ENCODE measurements at regions not wholly inside any gene's neighbourhood (a gene's known extent, or its start where the extent isn't known, plus 50 kb on each side); places are given as distances from the start of the nearest gene placed in this dataset.
"Not testable (repeated sequence)": the region's sequence is repeated elsewhere in the genome, so short reads cannot be mapped to it uniquely, and the experiment has no call there.

DNA sequence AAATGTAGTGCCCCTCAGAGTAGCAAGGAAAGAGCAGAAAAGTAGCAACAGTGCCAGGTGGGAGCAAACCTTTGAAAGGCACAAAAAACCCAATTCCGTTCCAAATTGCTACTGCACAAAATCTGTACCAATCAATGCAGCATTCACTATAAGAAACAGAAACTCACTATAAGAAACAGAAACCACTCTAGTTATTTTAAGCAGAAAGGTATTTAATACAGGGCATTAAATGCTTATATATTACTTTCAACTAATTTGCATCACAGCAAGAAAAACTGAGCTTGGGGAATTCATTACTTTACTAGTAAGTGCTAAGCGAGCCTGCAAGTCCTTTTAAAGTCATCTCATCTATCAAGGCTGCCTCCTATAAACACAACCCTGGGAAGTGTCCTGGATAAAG is 116.5 kb upstream of the OLIG3 start:
- Histone ChIP-seq H3K27ac (ENCODE audit: low read depth, low read length, severe bottlenecking) (no peak overlapping the region), H3K9me3 (ENCODE audit: control insufficient read depth, low read length) (no peaks in the 10 kb centered on the region), H3K4me3 (ENCODE audit: extremely low read depth, insufficient read depth, low read length, poor library complexity, severe bottlenecking) (no peak overlapping the region), H3K36me3 (ENCODE audit: control insufficient read depth, insufficient read depth, low read length) (no peaks in the 10 kb centered on the region), H3K4me1 (ENCODE audit: control insufficient read depth, insufficient read depth, low read length, poor library complexity, severe bottlenecking) (no peaks in the 10 kb centered on the region)
- 76% methylated on average over 2 of the region's 2 CpGs; no CpG with 5 or more reads in 1 of the 2 experiments for WGBS, 2 experiments (ENCODE audit: insufficient coverage in 2 of 2)

DNA sequence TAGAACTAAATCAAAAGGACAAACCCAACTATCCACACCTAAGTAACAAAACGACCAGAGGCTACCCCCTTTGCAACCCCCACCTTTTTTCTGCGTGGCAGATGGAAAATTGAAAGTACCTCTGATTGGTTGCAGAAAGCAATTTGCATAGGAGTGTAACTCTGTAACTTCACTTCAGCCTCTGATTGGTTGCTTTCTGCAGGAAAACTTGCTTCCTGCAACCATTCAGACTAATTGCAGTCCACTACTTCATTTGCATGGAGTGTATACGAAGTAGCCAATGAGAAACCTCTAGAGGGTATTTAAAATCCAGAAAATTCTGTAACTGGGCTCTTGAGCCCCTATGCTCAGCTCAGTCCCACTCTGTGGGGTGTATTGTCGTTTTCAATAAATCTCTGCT is 129.1 kb upstream of the OLIG3 start:
- no peak overlapping the region for H3K27ac ChIP-seq (ENCODE audit: low read depth, low read length, severe bottlenecking)
- H3K36me3 ChIP-seq (ENCODE audit: control insufficient read depth, insufficient read depth, low read length) = no peaks in the 10 kb centered on the region
- no peak overlapping the region for H3K4me3 ChIP-seq (ENCODE audit: extremely low read depth, insufficient read depth, low read length, poor library complexity, severe bottlenecking)
- WGBS, 2 experiments (ENCODE audit: insufficient coverage in 2 of 2) = 83% methylated on average over 1 of the region's 4 CpGs; no CpG with 5 or more reads in 1 of the 2 experiments
- no peaks in the 10 kb centered on the region for H3K9me3 ChIP-seq (ENCODE audit: control insufficient read depth, low read length)
- no peaks in the 10 kb centered on the region for H3K4me1 ChIP-seq (ENCODE audit: control insufficient read depth, insufficient read depth, low read length, poor library complexity, severe bottlenecking)

DNA sequence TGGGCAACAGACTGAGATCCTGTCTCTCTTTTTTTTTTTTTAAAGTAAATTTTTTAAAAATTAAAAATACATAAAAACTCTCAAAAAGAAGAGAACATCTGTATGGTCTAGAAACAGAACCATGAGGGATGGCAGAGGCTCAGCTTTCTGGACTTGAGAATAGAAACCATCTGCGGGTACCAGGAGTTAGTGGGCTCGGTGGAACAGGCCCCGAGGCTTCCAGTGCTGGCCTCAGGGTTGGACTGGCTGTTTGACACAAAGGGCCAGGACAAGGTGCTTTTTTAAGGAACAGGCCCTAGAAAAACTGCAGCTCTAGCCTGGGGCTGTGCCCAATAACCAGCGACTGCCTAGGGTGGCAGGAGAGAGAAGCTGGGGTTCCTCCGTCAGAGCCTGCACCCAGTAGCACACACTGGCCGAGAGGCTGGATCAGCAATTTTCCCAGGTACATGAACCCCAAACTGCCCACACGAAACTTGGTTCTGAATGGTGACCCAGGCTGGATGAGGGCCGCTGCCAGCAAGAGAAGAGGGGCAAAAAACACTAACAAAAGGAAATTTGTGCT is 131.0 kb upstream of the OLIG3 start:
- Histone ChIP-seq H3K9me3 (ENCODE audit: control insufficient read depth, low read length) (no peaks in the 10 kb centered on the region), H3K27ac (ENCODE audit: low read depth, low read length, severe bottlenecking) (no peak overlapping the region), H3K4me1 (ENCODE audit: control insufficient read depth, insufficient read depth, low read length, poor library complexity, severe bottlenecking) (no peaks in the 10 kb centered on the region), H3K4me3 (ENCODE audit: extremely low read depth, insufficient read depth, low read length, poor library complexity, severe bottlenecking) (no peak overlapping the region), H3K36me3 (ENCODE audit: control insufficient read depth, insufficient read depth, low read length) (no peaks in the 10 kb centered on the region)
- WGBS, 2 experiments (ENCODE audit: insufficient coverage in 2 of 2) = 93% methylated on average over 7 to 8 of the region's 8 CpGs

DNA sequence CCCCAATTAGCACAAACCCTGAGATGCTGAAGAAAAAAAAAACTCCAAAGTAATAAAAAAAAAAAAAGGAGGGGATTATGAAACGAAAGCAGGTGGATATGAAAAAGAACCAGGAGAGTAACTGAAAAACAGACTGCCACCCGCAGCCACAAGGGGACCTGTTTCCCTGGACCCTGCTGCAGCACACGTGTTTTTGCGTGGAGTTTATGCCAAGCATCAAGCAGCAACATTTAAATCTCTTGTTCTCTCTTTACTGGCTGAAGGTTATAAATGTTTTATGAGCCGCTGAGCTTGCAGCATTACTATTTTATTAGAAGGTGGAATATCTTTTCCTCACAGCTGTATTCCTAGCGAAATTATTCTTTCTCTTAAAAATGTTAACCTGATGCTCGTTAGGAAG is 131.6 kb upstream of the OLIG3 start:
- no peaks in the 10 kb centered on the region for H3K36me3 ChIP-seq (ENCODE audit: control insufficient read depth, insufficient read depth, low read length)
- WGBS, 2 experiments (ENCODE audit: insufficient coverage in 2 of 2) = 81 to 83% methylated on average over 1 to 5 of the region's 7 CpGs

DNA sequence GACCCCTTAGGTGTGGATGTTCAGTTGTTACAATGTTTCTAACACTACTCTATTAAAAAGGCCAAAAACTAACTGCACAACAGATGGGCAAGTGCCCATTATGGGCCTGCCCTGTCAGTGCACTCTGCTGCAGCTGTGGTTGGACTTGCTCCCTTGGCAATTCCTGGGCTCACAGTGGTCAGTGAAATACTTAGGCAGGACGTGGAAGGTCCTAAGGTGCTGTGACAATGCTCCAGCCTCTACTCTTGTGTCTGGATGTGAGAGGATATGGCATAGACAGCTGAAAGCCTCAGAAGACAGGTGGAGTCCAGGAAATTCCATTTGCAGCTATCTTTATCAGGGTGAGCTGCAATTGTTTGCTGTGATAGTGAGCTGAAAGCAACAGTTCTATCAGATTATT is 136.5 kb upstream of the OLIG3 start:
- H3K9me3 ChIP-seq (ENCODE audit: control insufficient read depth, low read length) = no peaks in the 10 kb centered on the region
- H3K4me1 ChIP-seq (ENCODE audit: control insufficient read depth, insufficient read depth, low read length, poor library complexity, severe bottlenecking) = no peaks in the 10 kb centered on the region
- no peak overlapping the region for H3K4me3 ChIP-seq (ENCODE audit: extremely low read depth, insufficient read depth, low read length, poor library complexity, severe bottlenecking)
- no peak overlapping the region for H3K27ac ChIP-seq (ENCODE audit: low read depth, low read length, severe bottlenecking)
- 89 to 100% methylated on average over 1 of the region's 1 CpG for WGBS, 2 experiments (ENCODE audit: insufficient coverage in 2 of 2)
- no peaks in the 10 kb centered on the region for H3K36me3 ChIP-seq (ENCODE audit: control insufficient read depth, insufficient read depth, low read length)

More for the DNA sequence above, 131.6 kb upstream of the OLIG3 start:
- H3K9me3 ChIP-seq (ENCODE audit: control insufficient read depth, low read length) = no peaks in the 10 kb centered on the region
- no peak overlapping the region for H3K27ac ChIP-seq (ENCODE audit: low read depth, low read length, severe bottlenecking)
- H3K4me1 ChIP-seq (ENCODE audit: control insufficient read depth, insufficient read depth, low read length, poor library complexity, severe bottlenecking) = no peaks in the 10 kb centered on the region
- no peak overlapping the region for H3K4me3 ChIP-seq (ENCODE audit: extremely low read depth, insufficient read depth, low read length, poor library complexity, severe bottlenecking)

DNA sequence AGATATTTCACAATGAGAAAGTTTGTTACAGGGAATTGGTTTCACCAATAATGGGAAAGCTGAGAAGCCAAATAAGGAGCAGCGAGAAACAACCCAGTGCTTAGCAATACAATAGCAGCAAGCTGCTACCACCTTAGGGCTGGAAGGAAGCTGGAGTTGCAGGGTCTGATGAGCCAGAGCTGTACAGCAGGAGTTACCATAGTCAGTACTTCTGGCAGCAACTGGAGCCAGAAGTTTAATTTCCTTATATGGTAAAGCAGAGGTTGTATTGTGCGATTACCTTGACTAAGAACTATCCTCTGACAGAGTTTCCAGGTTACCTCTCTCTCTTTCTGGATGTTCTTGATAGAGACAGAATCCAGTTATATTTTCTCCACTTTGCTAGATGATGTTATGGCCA is 137.1 kb upstream of the OLIG3 start:
- Histone ChIP-seq H3K36me3 (ENCODE audit: control insufficient read depth, insufficient read depth, low read length) (no peaks in the 10 kb centered on the region), H3K4me3 (ENCODE audit: extremely low read depth, insufficient read depth, low read length, poor library complexity, severe bottlenecking) (no peak overlapping the region), H3K9me3 (ENCODE audit: control insufficient read depth, low read length) (no peaks in the 10 kb centered on the region), H3K4me1 (ENCODE audit: control insufficient read depth, insufficient read depth, low read length, poor library complexity, severe bottlenecking) (no peaks in the 10 kb centered on the region), H3K27ac (ENCODE audit: low read depth, low read length, severe bottlenecking) (no peak overlapping the region)
- 33 to 38% methylated on average over 1 of the region's 2 CpGs for WGBS, 2 experiments (ENCODE audit: insufficient coverage in 2 of 2)

DNA sequence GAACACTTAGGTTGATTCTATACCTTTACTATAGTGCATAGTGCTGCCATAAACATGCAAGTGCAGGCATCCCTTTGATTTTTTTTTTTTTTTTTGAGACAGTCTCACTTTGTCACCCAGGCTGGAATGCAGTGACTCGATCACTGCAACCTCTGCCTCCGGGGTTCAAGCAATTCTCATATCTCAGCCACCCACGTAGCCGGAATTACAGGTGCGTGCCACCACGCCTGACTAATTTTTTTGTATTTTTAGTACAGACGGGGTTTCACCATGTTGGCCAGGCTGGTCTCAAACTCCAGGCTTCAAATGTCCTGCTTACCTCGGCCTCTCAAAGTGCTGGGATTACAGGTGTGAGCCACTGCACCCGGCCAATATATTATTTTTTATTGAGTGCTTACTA is 140.0 kb upstream of the OLIG3 start:
- H3K4me1 ChIP-seq (ENCODE audit: control insufficient read depth, insufficient read depth, low read length, poor library complexity, severe bottlenecking); H3K4me3 ChIP-seq (ENCODE audit: extremely low read depth, insufficient read depth, low read length, poor library complexity, severe bottlenecking); H3K9me3 ChIP-seq (ENCODE audit: control insufficient read depth, low read length); H3K36me3 ChIP-seq (ENCODE audit: control insufficient read depth, insufficient read depth, low read length); H3K27ac ChIP-seq (ENCODE audit: low read depth, low read length, severe bottlenecking): not testable (repeated sequence)
- 80 to 81% methylated on average over 7 to 8 of the region's 9 CpGs for WGBS, 2 experiments (ENCODE audit: insufficient coverage in 2 of 2)

DNA sequence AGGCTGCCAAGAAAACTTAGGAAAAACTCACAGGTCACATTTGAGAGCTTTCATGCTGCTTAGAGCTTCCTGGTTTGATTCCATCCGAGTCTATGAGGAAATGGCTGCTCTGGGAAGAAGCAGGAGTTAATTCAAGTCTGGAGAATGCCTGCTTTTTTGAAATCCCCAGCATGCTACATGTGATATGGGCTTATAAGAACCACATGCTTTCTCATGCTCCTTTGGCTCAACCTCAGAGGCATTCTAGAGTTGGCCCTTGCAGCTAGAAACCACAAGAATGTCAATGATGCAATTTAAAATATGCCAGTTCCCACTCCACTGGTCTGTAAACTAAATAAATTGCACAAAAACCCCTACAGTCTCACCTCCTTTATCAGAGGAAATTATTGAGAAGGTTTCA is 142.9 kb upstream of the OLIG3 start:
- peak overlapping the region; percentile 47 for H3K27ac ChIP-seq (ENCODE audit: low read depth, low read length, severe bottlenecking)
- no peak overlapping the region for H3K4me3 ChIP-seq (ENCODE audit: extremely low read depth, insufficient read depth, low read length, poor library complexity, severe bottlenecking)
- no peaks in the 10 kb centered on the region for H3K36me3 ChIP-seq (ENCODE audit: control insufficient read depth, insufficient read depth, low read length)
- H3K4me1 ChIP-seq (ENCODE audit: control insufficient read depth, insufficient read depth, low read length, poor library complexity, severe bottlenecking) = peaks cover 10% of the 10 kb centered on the region
- 85% methylated on average over 1 of the region's 1 CpG; no CpG with 5 or more reads in 1 of the 2 experiments for WGBS, 2 experiments (ENCODE audit: insufficient coverage in 2 of 2)
- no peaks in the 10 kb centered on the region for H3K9me3 ChIP-seq (ENCODE audit: control insufficient read depth, low read length)

DNA sequence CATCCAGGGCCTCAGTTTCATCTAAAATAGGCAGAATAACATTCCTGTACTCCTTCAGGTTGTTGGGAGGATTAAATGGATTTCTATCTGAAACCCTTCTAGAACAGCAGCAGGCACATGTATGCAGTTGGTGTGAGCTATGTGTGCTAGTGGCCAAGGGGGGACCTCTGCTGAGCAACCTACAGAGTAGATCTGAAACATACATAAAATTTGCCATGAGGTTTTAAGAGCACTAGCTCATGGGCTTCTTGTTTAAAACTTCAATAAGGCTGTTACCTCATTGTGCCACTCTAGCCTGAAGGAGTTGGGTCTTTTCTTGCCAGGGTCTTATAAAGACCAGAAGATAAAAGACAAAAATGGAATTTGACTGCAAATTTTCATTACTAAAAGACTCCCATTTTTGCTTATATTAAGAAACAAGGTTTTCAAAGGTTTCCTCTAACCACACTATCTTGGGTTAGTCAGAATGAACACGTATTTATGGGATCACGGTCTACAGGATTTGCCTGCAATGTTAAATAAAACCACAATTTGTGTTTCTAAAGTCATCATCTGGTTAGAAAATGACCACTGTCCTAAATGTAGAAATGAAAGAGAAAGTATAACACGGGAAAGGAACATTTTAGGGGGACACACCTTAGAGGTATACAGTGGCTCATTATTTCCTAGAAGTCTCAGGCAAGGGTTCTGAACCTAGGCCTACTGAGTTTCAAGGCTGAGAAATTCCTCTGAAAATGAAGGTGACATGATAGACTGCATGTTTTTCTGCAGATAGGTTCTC is 144.9 kb upstream of the OLIG3 start:
- H3K4me3 ChIP-seq (ENCODE audit: extremely low read depth, insufficient read depth, low read length, poor library complexity, severe bottlenecking) = no peak overlapping the region
- 86 to 89% methylated on average over 1 of the region's 3 CpGs for WGBS, 2 experiments (ENCODE audit: insufficient coverage in 2 of 2)
- H3K36me3 ChIP-seq (ENCODE audit: control insufficient read depth, insufficient read depth, low read length) = no peaks in the 10 kb centered on the region
- no peak overlapping the region for H3K27ac ChIP-seq (ENCODE audit: low read depth, low read length, severe bottlenecking)
- no peaks in the 10 kb centered on the region for H3K9me3 ChIP-seq (ENCODE audit: control insufficient read depth, low read length)
- H3K4me1 ChIP-seq (ENCODE audit: control insufficient read depth, insufficient read depth, low read length, poor library complexity, severe bottlenecking) = peaks cover 10% of the 10 kb centered on the region

DNA sequence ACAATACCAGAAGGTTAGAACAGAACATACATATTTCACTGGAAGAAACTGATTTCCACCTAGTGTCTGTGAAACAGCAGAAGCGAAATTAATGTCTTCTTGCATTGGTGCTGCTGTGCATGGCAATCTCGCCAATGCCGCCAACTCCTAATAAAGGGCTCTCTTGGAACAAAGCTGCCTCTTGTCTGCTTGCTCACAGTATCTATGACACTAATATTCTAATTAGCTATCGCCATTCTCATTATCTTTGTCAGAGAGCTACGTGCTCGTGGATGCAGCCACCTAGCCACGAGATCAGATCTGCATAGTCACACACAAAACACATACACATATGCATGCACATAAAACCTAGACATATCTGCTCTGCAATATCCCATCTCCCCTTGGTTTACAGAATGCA is 145.9 kb upstream of the OLIG3 start:
- WGBS, 2 experiments (ENCODE audit: insufficient coverage in 2 of 2) = 89 to 96% methylated on average over 7 of the region's 7 CpGs
- Histone ChIP-seq H3K9me3 (ENCODE audit: control insufficient read depth, low read length) (no peaks in the 10 kb centered on the region), H3K4me1 (ENCODE audit: control insufficient read depth, insufficient read depth, low read length, poor library complexity, severe bottlenecking) (peaks cover 10% of the 10 kb centered on the region), H3K27ac (ENCODE audit: low read depth, low read length, severe bottlenecking) (no peak overlapping the region), H3K36me3 (ENCODE audit: control insufficient read depth, insufficient read depth, low read length) (no peaks in the 10 kb centered on the region), H3K4me3 (ENCODE audit: extremely low read depth, insufficient read depth, low read length, poor library complexity, severe bottlenecking) (no peak overlapping the region)

DNA sequence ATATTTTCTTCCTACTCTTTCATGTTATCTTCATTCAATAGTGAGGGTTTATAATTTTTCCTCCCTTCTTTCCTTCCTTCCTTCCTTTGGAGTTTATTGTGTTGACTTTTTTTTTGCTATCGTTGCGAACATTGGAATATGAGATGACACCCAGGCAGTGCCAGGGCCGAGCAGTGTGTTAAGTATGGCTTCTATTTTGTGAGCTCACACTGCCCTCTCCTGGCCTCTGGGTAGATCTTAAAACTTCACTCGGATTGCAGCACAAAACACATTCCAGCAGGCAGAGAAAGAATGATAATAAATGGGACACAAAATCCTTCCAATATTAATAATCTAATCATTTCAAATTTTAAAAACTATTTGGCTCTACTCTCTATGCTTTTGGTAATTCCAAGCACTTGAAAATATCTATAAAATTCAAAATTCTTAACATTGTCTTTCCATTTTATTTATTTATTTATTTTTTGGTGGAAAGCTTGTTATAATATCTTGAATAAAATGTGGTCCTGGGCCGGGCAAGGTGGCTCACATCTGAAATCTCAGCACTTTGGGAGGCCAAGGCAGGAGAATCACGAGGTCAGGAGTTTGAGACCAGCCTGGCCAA is 147.4 kb upstream of the OLIG3 start:
- 30 to 43% methylated on average over 1 to 3 of the region's 6 CpGs for WGBS, 2 experiments (ENCODE audit: insufficient coverage in 2 of 2)
- Histone ChIP-seq H3K9me3 (ENCODE audit: control insufficient read depth, low read length) (no peaks in the 10 kb centered on the region), H3K36me3 (ENCODE audit: control insufficient read depth, insufficient read depth, low read length) (no peaks in the 10 kb centered on the region), H3K4me1 (ENCODE audit: control insufficient read depth, insufficient read depth, low read length, poor library complexity, severe bottlenecking) (peaks cover 10% of the 10 kb centered on the region), H3K4me3 (ENCODE audit: extremely low read depth, insufficient read depth, low read length, poor library complexity, severe bottlenecking) (no peak overlapping the region), H3K27ac (ENCODE audit: low read depth, low read length, severe bottlenecking) (no peak overlapping the region)
